Stimulated activated CD8-positive, alpha-beta memory T cell treated with anti-CD3 and anti-CD28 coated beads, Interleukin-4, amount 100 ng/mL, for 48 hours (primary cell): ENCODE measurements at regions not wholly inside any gene's neighbourhood (a gene's known extent, or its start where the extent isn't known, plus 50 kb on each side); places are given as distances from the start of the nearest gene placed in this dataset.
"Not testable (repeated sequence)": the region's sequence is repeated elsewhere in the genome, so short reads cannot be mapped to it uniquely, and the experiment has no call there.

Experiments
- DNase-seq: peaks from one replicate; pipeline ENCODE4 v3.0.0-alpha.2; 2020

DNA sequence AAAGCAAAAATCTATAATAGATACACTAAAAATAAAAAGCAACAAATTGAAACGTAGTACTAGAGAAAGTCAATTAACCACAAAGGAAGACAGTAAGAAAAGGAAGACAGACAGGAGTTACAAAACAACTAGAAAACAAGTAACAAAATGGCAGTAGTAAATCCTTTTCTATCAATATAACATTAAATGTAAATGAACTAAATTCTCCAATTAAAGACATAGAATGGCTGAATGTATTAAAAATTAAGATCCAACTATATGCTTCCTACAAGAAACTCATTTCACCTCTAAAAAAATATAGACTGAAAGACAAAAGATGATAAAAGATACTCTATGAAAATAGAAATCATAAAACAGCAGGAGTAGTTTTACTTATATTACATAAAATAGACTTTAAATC is 79.1 kb downstream of the CTH start:
- no peak for DNase-seq

DNA sequence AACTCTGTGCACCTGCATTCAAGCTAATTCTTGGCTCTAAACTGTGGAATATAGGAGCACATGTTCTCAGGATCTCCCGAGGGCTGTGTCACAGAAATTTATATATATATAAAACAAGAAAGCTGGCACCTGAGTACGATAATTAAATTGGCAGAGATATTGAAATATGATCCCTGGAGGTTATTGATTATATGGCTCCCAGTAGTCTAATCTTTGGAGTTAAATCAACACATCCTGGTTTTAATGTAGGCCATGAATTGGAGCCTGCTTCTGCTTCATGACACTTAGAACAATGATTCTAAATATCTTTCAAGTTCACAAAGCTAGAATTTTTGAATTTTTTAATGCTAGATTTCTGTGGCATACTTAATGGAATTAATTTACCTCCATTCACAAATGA is 84.3 kb downstream of the CTH start:
- no peak for DNase-seq

DNA sequence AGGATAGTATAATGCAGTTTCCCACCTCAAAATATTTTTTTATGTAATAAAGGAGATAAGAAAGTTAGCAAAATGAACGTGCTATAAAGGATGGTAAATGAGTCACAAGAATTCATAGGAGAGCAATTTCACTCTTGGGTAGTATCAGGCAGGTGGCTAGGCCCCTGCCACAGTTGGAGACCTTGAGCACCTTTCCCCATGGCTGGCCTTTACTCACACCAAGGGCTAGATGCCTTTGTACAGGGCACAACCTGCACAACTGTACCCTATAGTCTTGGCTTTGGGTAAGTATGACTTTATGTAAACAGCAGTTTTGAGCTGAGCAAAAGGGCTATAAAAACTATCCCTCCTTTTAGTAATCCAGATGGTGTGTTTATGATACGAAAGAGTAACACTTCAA is 85.1 kb downstream of the CTH start:
- no peak for DNase-seq

DNA sequence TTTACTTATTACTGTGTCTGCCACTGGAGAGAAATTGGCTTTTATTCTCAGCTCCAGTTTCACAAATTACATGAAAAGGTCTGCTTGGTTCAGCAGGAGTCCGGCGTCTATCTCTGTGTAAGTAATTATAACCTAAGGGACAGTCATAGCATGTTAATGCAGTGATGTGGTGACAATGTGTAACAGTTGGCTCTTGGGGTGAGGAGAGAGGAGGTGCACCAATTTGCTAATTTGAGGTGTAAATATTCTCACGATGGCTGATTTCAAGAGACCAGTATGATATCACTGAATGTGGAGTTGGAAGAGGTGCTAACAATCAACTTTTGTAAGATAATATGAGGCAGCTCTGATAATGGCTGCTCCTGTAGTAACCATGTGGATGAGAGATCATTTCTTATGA is 86.1 kb downstream of the CTH start:
- no peak for DNase-seq

DNA sequence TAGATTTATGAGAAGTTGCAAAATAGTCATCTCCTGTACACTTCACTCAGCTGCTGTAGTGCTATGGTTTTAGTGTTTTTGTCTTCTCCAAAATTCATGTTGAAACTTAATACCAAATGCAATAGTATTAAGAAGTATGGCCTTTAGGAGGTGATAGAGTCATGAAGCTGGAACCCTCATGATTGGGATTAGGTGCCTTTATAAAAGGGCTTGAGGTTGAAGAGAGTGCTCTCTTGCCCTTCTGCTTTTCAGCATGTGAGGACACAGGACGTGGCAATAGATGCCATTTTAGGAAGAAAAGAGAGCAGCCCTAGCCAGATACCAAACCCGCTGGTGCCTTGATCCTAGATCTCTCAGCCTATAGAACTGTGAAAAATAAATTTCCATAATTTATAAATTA is 87.6 kb downstream of the CTH start:
- no peak for DNase-seq

DNA sequence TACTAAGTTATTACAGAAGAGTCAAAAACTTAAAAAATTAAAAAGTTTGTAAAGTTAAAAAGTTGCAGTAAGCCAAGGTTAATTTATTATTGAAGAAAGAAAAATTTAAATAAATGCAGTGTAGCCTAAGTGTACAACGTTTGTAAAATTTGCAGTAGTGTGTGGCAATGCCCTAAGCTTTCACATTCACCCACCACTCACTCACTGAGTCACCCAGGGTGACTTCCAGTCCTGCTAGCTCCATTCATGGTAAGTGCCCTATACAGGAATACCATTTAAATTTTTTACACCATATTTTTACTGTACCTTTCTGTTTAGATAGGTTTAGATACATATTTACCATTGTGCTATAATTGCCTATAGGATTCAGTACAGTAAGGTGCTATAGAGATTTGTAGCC is 88.6 kb downstream of the CTH start:
- no peak for DNase-seq

DNA sequence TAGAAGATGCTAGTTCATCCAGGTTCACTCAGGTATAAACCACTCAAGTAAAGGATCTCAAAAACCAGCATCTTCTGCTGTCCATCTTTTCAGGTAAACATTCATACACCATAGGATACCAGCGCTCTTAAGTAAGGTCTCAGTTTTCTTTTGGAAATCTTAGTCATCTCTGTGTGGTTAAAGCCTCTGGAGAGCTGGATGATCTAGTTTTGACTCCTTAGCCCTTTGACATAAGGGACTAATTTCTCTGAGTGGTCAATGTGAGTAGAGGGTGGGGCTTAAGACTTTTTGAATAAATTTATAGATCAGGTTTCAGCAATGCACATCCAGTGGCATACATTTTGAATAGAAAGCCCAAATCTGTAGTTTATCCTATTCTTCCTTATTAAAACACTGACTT is 92.3 kb downstream of the CTH start:
- DNase-seq: no peak

DNA sequence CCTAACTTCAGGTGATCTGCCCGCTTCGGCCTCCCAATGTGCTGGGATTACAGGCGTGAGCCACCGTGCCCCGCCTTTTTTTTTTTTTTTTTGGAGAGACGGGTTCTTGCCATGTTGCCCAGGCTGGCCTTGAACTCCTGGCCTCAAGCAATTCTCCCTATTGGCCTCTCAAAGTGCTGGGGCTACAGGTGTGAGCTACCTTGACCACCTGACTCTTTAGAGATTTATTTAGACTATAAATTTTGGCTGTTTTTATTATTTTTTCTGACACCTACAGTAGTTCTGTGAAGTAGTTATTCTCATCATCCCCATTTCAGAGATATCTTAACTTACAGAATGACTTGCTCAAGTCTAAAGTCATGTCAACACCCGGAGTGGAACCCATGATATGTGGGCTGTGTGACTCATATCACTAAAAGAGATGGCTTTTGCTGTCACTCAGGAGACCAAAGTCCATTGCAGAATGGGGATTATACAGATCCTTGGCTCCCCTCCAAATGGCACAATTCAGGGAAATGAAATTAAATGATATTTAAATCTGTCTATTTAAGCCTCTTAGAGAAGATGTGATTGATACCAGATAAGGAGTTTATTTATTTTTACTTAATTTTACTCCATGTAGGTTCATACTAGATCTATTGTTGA is 93.2 kb downstream of the CTH start:
- peak; percentile 30 for DNase-seq

DNA sequence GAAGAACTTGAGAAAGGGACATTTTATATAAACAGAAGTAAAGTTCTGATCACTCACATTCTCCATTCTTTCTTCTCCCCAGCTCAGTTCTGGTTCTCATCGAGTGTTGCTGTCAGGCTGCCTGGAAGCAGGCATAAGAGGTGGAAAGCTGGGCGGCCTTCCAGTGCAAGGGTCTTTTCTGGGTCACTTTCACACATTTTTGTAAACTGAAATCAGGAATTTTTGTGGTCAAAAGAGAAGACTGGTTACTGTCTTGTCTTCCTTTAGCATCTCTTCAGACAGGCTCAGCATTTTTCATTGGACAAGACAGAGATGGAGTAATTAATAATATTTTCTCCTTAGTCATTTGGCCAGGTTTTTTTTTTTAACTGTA is 93.7 kb downstream of the CTH start:
- no peak for DNase-seq

DNA sequence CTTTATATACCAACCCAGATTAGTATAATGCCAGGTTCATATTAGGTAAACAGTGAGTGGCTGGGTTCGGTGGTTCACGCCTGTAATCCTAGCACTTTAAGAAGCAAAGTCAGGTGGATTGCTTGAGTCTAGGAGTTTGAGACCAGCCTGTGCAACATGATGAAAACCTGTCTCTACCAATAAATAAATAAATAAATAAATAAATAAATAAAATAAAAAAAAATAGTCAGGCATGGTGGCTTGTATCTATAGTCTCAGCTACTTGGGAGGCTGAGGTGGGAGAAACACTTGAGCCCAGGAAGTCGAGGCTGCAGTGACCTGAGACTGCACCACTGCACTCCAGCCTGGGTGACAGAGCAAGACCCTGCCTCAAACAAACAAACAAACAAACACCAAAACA is 96.9 kb downstream of the CTH start:
- DNase-seq: not testable (repeated sequence)

DNA sequence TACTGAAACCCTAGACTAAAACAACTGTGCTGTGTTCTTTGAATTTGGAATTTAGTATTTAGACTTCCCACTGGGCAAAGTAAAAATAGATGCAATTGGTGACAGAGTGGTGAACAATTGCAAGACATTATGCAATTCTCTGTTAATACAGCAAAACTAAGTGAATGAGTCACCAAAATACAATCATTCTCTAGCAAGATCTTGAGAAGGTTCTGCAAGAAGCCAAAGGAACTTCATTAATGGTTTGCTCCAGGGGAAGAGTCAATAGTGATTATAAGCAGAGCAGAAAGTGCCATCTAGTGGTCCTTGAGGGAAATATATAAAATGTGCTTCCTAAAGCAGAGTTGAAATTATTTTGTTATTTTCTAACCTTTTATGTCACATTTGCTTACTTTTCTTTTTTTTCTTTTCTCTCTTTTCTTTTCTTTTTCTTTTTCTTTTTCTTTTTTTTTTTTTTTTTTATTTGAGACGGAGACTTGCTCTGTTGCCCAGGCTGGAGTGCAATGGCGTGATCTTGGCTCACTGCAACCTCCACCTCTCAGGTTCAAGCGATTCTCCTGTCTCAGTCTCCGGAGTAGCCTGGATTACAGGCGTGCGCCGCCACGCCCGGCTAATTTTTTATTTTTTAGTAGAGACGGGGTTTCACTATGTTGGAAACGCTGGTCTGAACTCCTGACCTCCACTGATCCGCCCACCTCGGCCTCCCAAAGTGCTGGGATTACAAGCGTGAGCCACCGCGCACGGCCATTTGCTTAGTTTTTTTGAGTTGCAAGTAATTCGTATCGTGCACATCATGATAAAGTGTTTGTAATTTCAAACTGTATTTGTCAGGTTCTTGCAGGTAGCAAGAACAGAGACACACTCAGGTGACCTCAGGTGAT is 99.2 kb downstream of the CTH start:
- DNase-seq: no peak

DNA sequence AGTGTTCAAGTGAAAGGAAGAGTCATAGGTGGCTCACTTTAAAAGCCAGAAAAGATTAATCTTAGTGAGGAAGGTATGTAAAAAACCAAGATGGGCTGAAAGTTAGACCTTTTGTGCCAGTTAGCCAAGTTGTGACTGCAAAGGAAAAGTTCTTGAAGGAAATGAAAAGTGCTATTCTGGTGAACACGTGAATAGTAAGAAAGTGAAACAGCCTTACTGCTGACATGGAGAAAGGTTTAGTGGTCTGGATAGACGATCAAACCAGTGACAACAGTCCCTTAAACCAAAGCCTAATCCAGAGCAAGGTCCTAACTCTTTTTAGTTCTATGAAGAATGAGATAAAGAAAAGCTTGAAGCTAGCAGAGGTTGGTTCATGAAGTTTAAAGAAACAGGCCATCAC is 106.4 kb downstream of the CTH start:
- no peak for DNase-seq

DNA sequence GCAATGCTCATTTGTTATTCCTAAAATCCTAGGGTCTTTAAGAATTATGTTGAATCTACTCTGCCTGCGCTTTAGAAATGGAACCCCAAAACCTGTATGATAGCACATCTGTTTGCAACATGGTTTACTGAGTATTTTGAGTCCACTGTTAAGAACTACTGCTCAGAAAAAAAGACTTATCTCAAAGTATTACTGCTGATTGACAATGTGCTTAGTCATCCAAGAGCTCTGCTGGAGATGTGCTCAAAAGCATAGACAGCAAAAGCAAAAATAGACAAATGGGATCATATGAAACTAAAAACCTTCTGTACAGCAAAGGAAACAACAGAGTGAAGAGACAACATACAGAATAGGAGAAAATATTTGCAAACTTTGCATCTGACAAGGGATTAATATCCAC is 107.0 kb downstream of the CTH start:
- no peak for DNase-seq

DNA sequence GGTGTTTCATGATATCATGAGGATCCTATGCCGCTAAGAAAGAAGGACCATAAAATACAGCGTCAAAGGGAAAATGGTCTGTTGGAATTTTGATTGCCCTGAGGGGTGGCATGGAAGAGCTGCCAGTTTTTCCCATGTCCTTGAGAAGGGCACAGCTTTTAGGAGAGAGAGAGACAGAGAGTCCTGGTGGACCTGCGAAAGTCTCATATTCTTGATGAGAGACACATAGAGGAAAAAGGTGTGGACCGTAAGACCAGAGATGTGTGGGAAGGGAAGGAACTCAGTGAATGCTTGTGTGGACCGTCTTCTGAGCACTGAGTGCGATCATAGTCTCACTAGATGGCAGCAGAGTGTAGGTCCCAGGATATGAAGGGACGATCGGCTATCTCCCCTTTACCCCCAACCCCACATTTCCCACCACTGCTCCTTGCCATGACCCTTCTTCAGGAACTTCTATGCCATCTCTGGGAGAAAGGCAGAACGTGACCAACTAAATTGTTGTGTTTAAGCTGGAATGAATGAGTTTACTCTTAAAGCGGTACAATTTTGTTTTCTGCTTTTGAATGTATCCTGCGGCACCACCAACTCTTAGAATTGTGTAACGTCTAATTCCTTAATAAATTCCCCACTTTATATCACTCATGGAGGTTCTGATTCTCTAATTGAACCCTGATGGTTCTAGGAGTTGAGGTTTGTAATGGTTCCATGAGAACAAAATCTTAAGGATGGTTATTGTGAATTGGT is 117.7 kb downstream of the CTH start:
- DNase-seq: peak; percentile 28

DNA sequence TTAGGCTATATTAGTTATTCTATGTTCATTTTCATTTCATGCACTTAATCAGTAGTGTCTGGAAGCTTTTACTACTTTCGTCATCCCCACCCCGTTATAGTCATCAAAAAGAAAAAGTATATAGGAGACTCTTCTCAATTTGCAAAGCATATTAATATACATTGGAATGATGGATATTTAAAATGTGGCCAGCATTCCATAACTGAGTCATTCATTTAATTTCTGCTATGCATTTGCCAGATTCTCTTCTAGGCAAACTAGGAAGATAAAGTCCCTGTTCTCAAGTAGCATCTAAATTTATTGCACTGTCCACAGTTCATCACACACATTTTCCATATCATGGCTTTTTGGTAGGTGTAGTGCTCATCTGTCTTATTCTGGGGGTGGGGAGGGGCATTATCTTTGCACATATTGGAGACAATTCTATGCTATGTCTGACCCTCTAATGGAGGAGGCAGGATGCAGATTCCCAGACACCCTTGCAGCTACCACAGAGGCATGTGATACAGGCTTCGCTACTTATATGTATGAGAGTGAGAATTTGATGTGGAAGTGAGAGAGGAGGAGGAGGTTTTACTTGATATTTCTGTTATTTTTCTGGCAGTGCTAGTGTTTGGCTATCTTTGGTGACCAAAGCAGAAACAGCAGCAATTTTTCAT is 125.8 kb downstream of the CTH start:
- no peak for DNase-seq

DNA sequence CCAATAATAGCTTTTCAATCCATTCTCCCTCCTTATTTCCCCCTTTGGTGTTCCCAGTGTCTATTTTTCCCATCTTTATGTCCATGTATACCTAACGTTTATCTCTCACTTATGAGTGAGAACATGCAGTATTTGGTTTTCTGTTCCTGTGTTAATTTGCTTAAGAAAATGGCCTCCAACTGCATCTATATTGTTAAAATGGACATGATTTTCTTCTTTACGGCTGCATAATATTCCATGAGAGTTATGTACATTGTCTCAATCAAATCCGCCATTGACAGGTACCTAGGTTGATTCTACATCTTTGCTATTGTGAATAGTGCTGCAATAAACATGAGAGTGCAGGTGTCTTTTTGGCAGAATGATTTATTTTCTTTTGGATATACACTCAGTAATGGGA is 126.7 kb downstream of the CTH start:
- DNase-seq: no peak

DNA sequence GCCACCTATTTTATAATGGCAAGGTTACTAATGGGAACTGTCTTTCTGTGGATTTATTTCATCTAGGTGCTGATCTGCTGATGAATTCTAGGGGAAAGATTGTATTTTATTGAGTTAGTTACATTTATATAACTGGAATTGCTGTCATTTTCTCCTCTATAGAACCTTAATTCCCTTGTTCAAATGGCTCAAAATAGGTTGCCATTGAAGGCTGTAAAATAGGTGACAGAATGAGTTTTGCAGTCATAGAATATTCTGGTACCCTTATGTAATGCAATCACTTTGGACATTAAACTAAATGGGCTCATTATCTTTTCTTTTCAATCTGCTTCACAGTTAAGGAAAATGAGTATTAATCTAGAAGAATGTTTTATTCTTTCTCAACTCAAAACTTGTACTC is 131.0 kb downstream of the CTH start:
- DNase-seq: no peak

DNA sequence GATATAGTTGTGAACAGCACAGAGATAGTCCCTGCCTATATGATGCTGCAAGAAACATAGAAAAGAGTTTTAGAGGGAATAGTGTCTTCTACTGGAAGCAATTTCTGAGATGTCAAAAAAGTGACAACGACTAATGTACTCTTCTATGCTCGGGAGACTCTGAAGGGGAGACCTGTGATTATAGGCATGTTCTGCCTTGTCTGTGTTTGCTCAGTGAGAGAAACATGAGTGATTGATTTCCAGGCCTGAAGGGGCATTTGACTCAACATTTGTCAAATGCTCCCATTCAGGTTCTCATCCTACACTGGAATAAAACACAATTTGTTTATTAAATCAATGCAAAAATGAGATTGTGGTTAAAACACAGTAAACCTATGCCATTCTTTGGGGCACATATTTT is 131.8 kb downstream of the CTH start:
- no peak for DNase-seq

DNA sequence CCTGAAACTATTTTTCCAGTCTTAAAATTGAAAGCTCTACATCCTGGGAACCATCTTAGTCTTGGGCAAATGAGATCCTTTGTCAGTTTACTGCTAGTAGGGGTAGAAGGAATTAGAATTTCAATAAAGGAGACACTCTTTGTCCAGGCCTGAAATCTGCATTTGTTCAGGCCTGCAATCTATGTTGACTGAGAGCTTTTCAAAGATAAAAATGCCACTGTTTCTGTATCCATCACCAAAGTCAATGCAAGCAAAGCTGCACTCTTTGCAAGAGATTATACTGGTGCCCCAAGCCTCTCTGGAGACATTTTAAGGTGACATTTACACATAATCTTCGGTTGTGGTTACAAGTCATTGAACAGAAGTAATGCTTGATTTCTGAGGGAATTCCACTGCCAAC is 135.7 kb downstream of the CTH start:
- no peak for DNase-seq

DNA sequence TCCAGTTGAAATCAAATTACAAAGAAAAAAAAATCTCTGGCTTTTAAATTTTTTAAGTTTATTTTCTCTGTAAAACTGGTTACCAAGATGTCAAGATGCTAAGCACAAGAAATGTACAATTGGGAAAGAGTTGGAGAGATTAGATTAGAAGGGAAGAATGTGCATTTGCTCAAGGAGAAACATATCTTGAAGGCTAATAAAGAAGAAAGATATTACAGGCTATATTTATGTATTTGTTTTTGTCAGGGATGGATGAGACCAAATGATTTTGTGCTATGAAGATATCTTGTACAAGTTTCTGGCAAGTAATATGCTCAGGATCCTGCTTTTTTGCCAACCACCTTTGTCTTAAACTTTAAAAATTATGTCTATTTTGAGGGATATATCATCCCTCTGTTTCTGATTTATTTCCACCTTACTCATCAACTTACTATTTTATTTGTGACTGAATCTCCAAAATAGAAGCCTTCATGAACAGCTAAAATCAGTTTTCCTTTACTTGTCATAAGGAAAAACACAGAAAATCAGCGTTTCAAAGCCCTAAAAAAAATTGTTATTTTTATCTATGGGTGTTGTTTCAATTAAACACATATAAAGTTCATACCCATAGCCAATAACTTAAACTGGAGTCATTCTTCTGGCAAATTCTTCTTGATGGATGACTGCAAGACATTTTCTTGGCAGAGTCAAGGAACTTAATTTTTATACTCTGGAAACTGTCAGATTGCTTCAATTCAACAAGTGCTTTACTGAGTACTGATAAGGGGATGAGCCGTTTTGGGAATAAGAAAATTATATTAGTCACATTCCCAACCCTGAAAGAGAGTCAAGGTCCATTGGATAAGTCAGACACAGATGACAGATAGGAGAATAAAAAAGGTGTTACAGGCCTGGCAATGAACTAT is 141.8 kb downstream of the CTH start:
- DNase-seq: no peak

DNA sequence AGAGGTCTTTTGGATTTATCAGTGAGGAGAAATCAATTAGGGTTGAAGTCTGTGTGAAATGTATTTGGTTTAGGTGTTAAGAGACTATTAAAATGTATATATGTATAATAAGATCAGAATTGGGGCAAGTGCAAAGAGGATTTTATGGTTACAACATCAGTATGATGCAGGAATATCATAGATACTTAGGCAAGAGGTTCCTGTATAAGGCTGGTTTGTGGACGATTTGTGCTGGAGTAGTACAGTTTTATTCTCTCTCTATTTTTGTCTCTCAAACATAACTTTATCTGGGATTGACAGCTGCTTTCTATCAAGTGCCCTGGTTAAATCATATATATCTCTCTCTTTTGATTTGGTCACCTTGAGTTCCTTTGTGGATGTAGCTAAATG is 142.5 kb downstream of the CTH start:
- no peak for DNase-seq

DNA sequence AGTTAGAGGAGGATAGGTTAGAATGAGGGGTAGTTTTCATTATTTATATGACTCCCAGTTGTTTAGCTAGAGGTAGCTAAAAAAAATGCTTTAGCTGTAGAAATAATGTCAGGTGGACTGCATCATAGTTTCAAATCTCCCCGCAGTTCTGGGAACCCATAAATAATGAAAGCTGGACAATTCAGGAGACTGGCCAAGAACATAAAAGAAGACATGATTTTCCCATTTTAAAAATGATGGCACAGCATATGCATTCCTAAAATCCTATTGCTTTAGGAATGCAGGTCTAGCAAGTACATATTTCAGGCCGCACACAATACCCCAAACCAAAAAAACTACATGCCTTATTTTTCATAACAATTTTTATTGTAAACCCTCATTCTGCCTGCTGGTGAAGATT is 143.3 kb downstream of the CTH start:
- DNase-seq: no peak

DNA sequence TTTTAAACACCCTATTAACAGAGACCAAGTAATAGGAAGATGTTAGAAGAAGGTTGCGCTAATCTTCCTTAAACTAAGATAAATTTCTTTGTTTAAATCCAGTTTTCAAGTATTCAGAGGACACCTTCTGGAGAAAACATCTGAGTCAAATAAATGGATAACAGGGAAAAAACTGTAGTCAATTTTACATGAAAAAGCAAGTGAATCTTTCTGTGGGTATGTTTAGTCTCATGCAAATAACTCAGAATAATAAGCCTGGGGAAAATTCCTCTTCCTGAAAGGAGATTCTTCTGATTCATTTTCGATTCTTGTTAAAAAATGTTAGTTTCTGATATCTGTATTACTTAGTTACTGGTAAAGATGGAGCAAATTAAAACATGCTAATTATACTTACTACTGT is 145.5 kb downstream of the CTH start:
- no peak for DNase-seq
